SHP77 treated with DMSO at 0.1 percent for 48 hours (cell line): ENCODE measurements at regions not wholly inside any gene's neighbourhood (a gene's known extent, or its start where the extent isn't known, plus 50 kb on each side); places are given as distances from the start of the nearest gene placed in this dataset.

ENCODE experiments used
- DNase-seq: peaks from one replicate; lab custom pipeline; 2025; lab: John Stamatoyannopoulos, UW

DNA sequence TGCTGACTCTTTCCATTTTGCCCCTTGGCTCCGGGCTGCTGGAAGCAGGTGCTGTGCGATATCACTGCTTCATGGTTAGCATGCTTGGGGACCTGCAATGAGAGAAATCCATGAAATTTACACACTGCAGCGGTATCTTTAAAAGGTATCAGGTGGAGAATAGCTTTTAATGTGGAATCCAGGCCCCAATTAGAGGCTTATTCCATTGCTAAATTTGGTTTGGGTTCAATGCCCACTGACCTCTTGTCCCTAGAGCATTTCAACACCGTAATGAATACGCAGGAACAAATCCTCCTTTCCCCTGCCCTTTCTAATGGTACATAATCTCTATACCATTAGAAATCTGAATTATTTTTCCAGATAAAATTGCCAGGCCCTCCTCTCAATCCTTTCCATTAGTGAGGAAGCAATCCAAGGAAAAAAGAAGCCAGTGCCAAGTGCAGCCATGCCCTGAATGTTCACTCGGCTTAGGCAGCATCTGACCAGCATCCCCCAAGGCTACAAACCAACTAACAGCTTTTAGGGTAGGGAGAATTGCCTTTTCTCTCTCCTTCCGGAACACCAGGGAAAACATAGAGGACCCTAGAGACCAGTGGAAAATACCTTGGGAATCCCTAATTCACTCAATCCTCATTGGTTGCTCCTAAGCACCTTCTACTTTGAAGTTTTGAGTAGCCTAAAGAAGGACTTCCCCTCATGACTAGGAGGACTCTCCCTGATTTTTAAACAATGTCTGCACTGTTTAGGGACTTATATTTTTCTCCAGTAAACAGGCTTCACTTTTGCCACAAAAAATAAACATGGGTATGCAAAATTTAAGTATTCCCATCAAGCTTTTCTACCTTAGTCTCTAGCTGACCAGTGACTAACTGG lies 143.1 kb downstream of the QRSL1 start:
- DNase-seq, result no peak

DNA sequence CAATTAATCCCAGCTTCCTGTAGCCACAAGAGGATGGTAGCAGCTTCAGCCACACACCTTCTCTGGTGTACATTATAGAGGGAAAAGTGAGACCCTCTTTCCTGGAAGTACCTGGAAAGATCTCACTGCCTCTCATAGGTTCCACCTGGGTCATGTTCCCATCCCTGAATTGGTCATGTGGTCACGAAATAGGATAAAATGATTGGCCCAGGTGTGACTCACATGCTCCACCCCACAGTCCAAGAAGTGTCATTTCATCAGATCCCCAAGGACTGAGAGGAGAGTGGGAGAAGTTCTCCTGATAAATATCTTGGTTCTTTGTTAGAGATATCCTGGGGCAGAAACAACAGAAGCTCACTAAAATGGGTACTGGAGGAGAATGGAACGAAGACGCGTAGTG lies 142.4 kb downstream of the QRSL1 start:
- no peak for DNase-seq

DNA sequence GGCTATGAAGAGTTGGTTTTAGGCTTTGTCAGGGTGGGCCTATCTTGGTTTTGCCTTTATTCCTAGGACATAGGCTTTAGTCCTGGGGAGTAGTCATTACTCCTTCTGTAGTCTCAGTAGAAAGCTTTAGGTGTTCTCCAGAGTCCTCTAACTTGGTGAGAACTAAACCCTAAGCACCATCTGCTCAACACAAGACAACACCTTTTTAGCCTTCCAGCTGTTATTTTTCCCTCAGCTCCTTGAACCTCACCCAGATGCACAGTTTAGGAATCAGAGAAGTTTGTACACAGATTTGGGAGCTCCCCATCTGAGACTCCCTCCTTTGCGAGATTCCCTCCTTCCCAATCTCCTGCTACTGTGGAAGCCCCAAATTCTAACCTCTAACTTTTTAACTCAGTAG lies 141.3 kb downstream of the QRSL1 start:
- no peak for DNase-seq

DNA sequence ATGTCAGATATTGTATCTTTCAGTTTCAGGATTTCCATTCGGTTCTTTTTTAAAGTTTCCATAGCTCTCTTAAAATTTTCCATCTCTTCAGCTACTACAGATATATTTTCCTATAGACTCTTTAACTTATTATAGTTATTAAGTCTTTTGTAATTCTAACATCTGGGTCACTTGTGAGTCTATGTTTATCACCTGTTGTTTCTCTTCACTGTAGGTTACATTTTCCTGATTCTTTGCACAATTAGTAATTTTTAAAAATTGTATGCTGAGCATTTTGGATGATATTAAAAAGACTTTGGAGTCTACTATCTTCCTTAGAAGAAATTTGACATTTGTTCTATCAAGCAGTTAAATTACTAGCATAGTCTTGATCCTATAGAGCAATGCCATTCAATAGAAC lies 140.7 kb downstream of the QRSL1 start:
- DNase-seq, result no peak

DNA sequence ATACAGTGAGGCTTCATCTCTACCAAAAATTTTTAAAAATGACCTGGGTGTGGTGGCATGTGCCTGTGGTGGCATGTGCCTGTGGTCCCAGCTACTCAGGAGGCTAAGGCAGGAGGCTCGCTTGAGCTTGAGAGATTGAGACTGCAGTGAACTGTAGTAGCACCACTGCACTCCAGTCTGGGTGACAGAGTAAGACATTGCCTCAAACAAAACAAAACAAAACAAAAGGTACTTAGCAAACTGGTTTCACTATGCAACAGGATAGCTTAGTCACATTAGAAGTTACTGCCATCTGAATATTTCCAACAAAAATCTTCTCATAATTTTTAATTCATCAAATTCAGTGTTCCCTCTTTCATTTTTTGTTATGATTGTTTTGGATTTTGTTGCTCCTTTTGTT lies 137.9 kb downstream of the QRSL1 start:
- no peak for DNase-seq

DNA sequence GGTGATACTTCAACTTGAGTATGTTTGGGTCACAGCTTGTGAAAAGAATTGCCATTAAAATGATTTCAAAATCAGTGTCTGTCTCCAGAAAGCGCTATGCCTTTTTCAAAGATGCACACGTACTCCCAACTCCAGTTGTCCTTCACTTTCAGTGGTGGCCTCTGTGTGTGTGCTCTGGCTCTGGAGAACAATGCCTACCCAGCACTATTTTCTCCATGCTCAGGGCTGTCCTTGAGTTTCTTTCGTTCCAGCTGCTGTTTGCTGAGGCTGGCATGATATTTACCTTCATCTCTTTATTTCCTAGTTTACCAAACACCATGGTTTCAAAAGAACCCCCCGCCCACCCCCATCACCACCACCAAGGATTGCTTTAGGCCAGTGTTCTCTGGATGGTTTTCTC lies 136.8 kb downstream of the QRSL1 start:
- DNase-seq, result no peak

DNA sequence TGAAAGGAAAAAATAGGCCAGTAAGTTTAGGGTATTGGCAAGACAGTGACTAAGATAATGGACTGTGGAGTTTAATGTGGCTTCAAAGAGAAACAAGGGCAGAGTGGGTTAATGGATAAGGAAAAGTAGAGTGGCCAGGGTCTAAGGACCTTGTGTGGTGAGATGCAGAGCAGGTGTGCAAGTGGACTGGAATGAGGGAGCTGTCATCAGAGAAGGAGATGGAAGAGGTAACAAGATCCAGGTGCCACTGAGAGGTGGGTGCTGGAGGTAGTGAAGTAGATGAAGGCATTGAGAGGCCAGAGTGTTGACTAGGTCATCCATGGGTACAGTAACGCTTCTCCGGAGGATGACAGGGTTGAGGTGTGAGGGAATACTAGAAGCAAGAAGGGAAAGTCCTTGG lies 136.1 kb downstream of the QRSL1 start:
- DNase-seq, result no peak

DNA sequence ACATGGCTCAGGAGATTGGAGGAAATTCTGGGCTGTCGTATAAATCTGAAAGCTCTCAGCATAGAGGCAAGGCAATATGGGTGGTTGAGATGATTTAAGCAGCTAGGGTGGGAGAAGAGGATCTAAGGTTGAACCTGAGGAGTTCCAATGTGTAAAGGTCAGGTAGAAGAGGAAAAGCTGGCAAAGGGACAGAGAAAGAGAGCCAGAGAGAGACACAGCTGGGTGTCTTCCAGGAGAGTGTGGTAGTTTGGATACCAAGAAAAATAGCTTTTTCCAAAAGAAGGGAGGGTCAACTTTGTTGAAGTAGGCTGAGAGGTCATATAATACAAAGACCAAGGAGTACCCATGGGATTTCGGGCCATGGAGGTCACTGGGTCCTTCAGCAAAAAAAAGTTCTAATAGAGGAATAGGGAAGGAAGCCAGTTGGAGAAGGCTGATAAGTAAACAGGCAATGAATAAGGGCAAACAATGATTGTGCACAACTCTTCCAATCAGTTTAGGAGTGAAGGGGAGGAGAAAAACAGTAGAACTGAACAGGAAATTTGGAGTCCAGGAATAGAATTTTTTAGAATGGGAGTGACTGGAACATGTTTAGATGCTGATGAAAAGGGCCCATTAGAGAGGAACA lies 135.1 kb downstream of the QRSL1 start:
- no peak for DNase-seq

DNA sequence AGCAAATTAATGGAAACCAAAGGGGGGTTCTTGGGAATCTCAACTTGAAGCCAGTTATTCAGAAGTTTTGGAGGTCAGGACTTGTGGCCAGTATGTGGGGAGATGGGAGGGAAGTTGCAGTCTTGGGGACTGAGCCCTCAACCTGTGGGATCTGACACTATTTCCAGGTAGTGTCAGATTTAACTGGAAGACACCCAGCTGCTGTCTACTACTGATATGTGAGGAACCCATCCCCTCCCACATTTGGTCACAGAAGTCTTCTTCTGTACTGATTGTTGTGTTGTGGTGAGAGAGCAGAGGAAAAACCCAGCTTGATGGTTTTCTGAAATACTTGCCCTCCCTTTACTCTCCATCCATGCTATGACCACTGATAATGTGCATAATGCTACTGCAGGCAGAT lies 134.0 kb downstream of the QRSL1 start:
- DNase-seq, result no peak

DNA sequence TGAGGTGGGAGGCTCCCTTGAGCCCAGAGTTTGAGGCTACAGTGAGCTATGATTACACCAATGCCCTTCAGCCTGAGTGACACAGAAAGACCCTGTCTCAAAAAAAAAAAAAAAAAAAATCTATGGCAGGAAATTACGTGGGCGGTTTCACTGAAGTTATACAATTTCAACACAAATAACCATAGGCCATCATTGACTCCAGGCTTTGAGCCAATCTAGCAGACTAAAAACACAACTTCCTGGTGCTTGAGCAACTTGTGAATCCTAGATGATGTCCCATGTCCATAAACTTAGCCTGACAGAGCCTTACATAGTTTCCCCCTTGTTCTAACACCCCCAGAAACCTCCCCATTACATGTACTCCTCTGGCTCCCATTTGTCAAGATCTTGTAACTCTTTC lies 131.8 kb downstream of the QRSL1 start:
- DNase-seq, result no peak

DNA sequence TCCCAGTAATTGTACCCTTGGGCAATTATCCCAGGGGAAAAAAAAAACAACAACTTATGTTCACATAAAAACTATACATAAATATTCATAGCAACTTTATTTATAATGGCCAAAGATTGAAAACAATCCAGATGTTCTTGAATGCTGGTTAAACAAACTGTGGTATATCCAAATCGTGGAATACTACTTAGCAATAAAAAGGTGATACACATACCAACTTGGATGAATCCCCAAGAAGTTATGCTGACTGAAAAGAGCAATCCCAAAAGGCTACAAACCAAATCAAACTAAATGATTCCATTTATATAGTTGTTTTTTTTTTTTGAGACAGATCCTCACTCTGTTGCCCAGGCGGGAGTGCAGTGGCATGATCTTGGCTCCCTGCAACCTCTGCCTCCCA lies 129.7 kb downstream of the QRSL1 start:
- DNase-seq, result no peak

DNA sequence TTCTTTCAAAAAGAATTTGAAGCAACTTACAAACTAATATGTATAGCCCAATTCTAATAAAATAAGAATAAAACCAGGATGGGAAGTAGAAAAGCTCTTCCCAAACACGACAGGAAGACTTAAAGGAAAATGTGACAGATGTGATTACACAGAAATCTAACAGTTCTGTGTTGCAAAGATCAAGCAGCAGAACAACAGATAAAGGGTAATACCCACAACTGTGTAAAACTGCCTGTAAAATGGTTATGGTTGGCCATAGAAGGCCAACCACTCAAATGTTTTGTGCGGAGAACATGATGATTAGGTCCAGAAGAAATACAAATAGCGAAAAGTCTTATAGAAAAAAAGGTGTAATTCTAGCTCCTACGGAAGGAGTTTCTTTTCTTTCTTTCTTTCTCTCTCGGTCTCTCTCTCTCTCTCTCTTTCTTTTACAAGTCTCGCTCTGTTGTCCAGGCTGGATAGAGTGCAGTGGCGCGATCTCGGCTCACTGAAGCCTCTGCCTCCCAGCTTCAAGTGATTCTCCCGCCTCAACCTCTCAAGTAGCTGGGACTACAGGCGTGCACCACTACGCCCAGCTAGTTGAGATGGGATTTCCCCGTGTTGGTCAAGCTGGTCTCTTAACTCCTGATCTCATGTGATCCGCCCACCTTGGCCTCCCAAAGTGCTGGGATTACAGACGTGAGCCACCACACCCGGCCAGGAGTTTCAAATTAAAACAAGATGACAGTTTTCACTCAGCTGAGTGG lies 128.5 kb downstream of the QRSL1 start:
- no peak for DNase-seq

DNA sequence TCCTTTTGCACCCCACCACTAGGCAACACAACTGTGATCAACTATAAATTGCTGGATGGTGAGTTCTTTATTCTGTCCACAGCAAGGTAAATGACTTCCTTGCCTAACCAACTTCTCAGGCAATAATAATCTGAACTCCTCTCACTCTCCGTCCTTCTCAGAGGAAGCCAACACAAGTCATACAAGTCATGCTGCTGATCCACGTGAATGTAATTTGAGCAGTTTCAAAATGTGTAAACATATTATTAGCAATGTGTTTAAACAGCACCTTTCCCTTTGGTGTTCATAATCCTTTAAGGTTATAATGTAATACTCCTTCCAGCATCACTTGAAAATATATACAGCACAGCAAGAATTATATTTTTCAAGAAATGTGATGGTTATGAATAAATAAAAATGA lies 127.9 kb downstream of the QRSL1 start:
- no peak for DNase-seq

DNA sequence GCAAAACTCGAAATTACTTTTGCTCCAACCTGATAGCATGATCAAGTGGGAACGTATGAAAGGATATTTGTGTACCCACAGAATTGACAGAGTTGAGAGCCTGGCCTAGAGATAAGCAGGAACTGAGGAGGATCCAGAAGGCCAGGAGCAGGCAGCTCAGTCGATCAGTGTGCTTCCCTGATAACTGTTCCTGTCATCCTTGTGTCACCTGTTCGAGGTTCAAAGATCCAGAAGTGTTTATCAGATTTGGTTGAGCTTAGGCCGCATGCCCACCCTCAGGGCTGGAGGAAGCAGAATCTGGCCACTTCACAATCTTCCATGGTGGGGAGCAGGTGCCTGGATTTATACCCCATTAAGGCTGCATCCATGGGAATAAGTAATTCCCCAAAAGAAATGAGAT lies 124.8 kb downstream of the QRSL1 start:
- DNase-seq, result no peak

DNA sequence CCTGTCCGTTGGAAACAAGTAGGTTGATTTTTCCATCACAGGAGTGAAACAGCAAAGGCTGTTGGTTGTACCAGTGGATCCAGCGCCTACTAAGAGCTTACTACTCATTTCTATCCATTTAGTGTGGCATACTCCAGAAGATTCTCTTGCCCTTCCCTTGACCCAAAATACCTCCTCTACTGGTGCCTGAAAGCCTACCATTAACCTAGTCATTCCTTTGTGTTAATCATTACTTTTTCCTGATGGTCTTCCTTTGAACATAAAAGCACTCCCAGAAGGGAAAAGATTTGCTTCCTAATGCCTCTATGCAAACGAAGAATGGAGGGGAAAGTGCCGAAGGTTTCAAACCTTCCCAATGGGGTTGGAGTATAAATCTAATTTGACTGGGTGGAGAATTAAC lies 123.3 kb downstream of the QRSL1 start:
- peak; percentile 54 for DNase-seq

DNA sequence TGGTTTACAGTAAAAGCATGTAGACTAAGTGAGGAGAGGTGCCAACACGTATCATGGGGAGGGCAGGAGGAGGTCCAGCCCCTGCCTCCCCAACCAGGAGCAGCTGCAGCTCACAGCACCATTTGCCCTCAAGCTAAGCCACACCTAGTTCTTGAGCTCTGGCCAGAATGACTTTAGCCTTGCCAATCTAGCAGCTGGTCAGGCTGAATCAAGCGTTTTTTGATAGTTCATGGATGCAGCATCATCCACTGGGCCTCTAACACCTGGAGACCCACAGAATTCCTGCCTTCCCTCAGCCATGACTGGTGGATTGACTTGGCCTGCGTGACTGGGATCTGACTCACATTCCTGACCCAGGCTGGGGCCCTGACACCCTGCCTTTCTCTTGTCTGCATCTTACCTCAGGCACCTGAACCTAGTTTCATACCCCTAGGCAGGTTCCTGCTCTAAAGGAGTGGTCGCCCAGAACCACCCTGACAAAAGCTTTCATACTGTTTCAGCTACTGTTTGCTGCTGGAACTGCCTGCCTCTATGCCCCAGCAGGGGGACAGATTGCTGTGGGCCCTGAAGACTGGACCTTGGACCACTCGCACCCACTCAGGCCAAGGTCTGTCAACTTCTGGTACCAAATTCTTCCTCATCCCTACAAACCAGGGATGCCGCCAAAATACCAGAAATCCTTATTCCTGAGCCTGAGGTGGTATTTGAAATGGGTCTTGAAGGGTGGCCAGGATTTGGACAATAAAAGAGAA lies 122.3 kb downstream of the QRSL1 start:
- DNase-seq, result peak; percentile 97

DNA sequence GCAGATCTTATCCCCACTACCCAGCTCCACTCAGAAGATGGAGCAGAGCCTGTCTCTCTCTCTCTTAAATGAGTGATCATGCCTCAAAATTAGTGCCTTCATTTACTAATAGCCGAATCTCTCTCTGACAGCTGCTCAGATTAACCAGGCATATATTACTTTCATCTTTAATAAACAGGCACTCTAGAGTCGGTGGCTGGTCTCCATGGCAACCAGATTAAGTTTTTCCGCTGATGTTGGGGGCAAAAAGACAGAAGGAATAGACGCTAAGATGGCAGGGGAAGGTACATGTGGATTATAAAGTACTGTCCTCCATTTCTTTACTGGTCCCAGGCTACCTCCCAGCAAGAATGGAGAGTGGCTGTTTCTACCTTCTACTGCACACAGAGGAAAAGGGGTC lies 121.6 kb downstream of the QRSL1 start:
- no peak for DNase-seq

DNA sequence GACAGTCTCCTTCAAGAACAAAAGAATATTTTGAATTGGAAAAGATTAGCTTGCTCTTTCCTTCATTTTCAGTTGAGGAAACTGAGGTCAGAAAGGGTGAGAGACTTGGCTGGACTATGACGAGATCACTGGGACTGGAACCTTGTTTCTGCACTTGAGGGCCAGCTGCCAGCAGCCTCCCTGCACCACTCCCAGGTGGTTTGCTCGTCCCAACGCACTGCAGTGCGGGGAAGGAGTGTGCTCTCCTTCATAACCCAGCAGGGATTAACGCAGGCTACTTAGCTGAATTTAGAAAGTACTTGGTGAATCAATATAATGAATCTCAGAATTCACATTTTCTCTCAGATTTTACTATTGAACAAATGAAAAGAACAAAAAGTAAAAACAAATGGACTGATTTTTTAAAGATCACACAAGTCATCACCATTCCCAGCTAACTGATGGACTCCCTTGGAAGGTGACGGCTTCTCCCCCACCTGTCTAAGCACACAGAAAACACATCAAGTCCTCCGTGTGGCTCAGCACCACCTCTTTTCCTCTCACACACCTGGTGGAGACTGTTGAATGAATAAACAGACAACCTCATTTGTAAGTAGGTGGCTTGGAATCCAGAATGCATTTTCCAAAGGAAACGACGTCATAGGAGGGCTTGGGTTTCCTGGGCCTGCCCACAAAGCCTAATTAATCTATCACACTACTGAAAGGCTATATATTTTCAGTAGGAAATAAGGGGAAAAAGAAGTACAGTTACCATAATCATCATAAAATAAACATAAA lies 121.0 kb downstream of the QRSL1 start:
- peak; percentile 94 for DNase-seq

DNA sequence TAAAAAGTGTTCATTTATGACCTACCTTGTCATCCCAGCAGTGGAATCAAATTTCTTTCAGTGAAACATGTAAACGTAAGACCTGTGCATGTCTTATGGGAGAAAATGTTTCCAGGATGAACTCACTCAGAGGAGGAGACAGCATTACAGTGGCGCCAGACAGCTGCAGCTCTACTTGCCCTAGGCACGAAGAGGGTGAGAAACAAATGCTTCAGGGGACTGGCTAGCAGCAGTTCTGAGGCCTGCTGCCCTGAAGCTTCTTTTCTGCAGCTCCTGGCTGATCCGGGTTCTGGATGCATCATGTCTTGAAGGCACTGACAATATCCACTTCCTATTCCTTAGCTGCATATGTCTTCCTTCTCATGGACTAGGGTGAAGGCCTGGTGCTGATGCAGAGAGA lies 120.2 kb downstream of the QRSL1 start:
- peak; percentile 29 for DNase-seq

DNA sequence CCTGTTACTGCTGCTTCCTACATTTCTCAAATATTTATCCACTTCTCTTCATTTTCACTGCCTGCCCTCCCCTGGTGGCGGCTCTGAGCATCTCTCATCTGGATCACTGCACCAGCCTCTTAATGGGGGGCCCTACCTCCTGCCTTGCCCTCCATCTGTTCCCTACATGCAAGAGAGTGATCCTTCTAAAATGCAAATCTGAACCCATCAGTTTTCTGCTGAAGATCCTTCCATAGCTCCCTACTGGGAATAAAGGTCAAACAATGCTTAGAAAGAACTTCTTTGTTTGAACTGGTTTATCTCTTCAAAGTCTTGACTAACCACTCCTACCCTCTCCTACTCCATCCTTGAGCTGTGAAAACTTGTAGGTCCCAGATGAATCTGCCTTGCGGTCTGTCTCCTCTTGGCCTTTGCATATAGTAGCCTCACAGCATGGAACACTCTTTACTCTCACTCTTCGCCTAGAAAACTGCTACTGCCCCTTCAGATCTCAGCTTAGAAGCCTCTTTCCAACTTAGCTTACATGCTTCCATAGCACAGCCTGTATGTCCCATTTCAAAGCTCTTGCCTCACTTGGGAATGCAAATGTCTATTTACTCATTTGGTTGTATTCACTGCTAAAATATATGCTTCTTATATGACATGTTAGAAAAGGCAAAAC lies 119.3 kb downstream of the QRSL1 start:
- DNase-seq, result peak; percentile 69

DNA sequence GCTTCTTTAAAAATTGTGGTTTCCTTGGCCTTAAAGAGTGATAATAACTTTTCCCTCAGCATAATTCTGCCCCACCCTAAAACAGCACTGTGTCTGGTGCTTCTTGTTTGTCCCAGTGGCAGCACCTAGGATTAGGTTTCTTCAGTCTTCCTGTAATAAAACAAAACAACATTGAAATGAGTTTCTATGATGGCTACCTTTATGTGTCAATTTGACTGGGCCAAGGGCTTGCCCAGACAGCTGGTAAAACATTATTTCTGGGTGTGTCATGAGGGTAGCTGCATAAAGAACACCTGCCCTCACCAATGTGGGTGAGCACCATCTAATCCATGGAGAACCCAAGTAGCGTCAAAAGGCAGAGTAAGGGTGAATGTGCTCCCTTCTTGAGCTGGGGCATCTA lies 117.8 kb downstream of the QRSL1 start:
- DNase-seq, result peak; percentile 91
